ENCODE measurements at regions not wholly inside any gene's neighbourhood (a gene's known extent, or its start where the extent isn't known, plus 50 kb on each side); places are given as distances from the start of the nearest gene placed in this dataset.

DNA sequence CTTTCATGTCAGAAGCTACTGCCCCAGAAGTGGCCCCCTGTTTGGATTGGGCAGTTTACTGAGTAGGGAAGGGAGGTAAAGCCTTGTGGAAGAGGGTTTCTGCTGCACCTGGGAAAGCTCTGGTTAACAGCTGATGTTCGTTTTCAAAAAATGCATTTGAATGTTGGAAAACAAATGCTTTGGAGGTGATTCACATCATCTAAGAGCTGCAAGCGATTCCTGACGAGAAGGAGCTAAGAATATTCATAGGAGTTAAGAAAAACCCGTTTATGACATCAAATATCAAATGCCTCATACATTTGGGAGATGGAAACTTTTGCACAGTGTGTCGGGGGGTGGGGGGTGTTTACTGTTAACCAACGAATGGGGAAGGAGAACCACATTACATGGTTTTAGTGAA lies 183.8 kb upstream of the NR2F2 start:
- TF ChIP-seq CTCF (conservative IDR thresholded peaks at IDR 0.05; ENCODE audit: low read depth, low read length), result no peak
- no peak for TF ChIP-seq EZH2 (IDR thresholded peaks at IDR 0.05; ENCODE audit: borderline replicate concordance, low read depth, low read length, poor library complexity, severe bottlenecking)
